H1 (cell line): ENCODE measurements at regions not wholly inside any gene's neighbourhood (a gene's known extent, or its start where the extent isn't known, plus 50 kb on each side); places are given as distances from the start of the nearest gene placed in this dataset.

Source experiments
- CTCF ChIA-PET: fragments of 300-600 bp; sonication (Branson Sonifier 250); formaldehyde crosslinking; loops from one replicate; lab custom pipeline; 2021; ENCODE audit not compliant: partially characterized antibody; lab: Charles Lee
- POLR2A ChIA-PET: fragments of 300-600 bp; sonication (Branson Sonifier 250); formaldehyde crosslinking; loops from one replicate; lab custom pipeline; 2021; ENCODE audit warnings: inconsistent platforms; ENCODE audit not compliant: partially characterized antibody; lab: Charles Lee
- DNase-seq, 2 experiments: peaks; one replicate each; pipeline versions ENCODE4 v3.0.0 to v3.0.0-alpha.2; 2010 to 2022; ENCODE audit warnings: low spot score in 2 of 2, low read depth in 1 of 2, mixed read lengths in 1 of 2
- FAIRE-seq: peaks from 2 replicates; lab custom pipeline; 2011; peaks lifted over from hg19 to GRCh38; lab: Jason Lieb, UNC
- H2AFZ ChIP-seq: 2 replicates; pipeline ENCODE4 v1.8.1; 2012; ENCODE audit warnings: low read length, inconsistent platforms
- H2AK5ac ChIP-seq: 2 replicates; pipeline ENCODE4 v1.6.1; 2013; ENCODE audit warnings: low read depth, low read length
- H2BK120ac ChIP-seq: replicated peaks from 2 replicates; pipeline ENCODE3; 2013; ENCODE audit warnings: low read depth, low read length, inconsistent platforms
- H2BK12ac ChIP-seq: 2 replicates; pipeline ENCODE4 v1.6.1; 2013; ENCODE audit warnings: low read depth, low read length
- H2BK15ac ChIP-seq: 2 replicates; pipeline ENCODE4 v1.6.1; 2013; ENCODE audit warnings: low read length
- H2BK20ac ChIP-seq: 2 replicates; pipeline ENCODE4 v1.6.1; 2013; ENCODE audit warnings: low read length
- H2BK5ac ChIP-seq: 2 replicates; pipeline ENCODE4 v1.6.1; 2013; ENCODE audit warnings: low read depth, low read length
- H3K14ac ChIP-seq: 2 replicates; pipeline ENCODE4 v1.6.1; 2013; ENCODE audit warnings: inconsistent platforms; ENCODE audit not compliant: insufficient read length
- H3K18ac ChIP-seq: 2 replicates; pipeline ENCODE4 v1.6.1; 2013; ENCODE audit warnings: low read length; ENCODE audit errors: extremely low read depth
- H3K23ac ChIP-seq: 2 replicates; pipeline ENCODE4 v1.6.1; 2013; ENCODE audit warnings: inconsistent platforms; ENCODE audit not compliant: insufficient read length
- H3K23me2 ChIP-seq: 2 replicates; pipeline ENCODE4 v1.6.1; 2013; ENCODE audit warnings: low read depth, low read length
- H3K27ac ChIP-seq: 2 replicates; pipeline ENCODE4 v1.6.1; 2011; ENCODE audit warnings: low read depth, low read length, inconsistent platforms
- H3K27me3 ChIP-seq, 4 experiments: replicated peaks in 1 of 4; 1 replicate in 1 of 4; 2 replicates in 3 of 4; pipeline versions ENCODE4 v1.6.1 to v1.8.1; 2011 to 2013; ENCODE audit warnings: low read length in 3 of 4, mild to moderate bottlenecking in 3 of 4, inconsistent platforms in 2 of 4, mixed read lengths in 2 of 4, moderate library complexity in 1 of 4; ENCODE audit not compliant: control insufficient read depth in 3 of 4, insufficient read depth in 3 of 4; ENCODE audit errors: extremely low read depth in 1 of 4
- H3K36me3 ChIP-seq, 4 experiments: 2 replicates each; pipeline versions ENCODE4 v1.6.1 to v1.8.1; 2011 to 2013; ENCODE audit warnings: mild to moderate bottlenecking in 4 of 4, low read length in 3 of 4, moderate library complexity in 2 of 4, control low read depth in 1 of 4, inconsistent platforms in 1 of 4; ENCODE audit not compliant: insufficient read depth in 4 of 4, control insufficient read depth in 2 of 4
- H3K4ac ChIP-seq: replicated peaks from 2 replicates; pipeline ENCODE3; 2013; ENCODE audit warnings: low read length, low read depth, mixed read lengths, inconsistent platforms; ENCODE audit not compliant: insufficient read length
- H3K4me1 ChIP-seq, 4 experiments: replicated peaks in 1 of 4; 1 replicate in 1 of 4; 2 replicates in 3 of 4; pipeline versions ENCODE4 v1.6.1 to v1.8.1; 2011 to 2013; ENCODE audit warnings: low read length in 3 of 4, inconsistent platforms in 2 of 4, mixed read lengths in 1 of 4; ENCODE audit not compliant: insufficient read depth in 4 of 4, control insufficient read depth in 3 of 4
- H3K4me2 ChIP-seq, 2 experiments: 2 replicates each; pipeline versions ENCODE4 v1.6.1 to v1.8.1; 2011 to 2013; ENCODE audit warnings: low read depth in 2 of 2, low read length in 2 of 2, control low read depth in 1 of 2, inconsistent platforms in 1 of 2, mild to moderate bottlenecking in 1 of 2; ENCODE audit not compliant: insufficient read depth in 1 of 2
- H3K4me3 ChIP-seq, 4 experiments: fragments of 200-600, 300-600 bp in 1 of 4; sonication (generic), shearing (Covaris generic), sonication (Bioruptor Twin) in 1 of 4; 2 replicates each; pipeline versions ENCODE4 v1.5.1 to v1.8.1; 2011 to 2016; ENCODE audit warnings: low read length in 4 of 4, low read depth in 3 of 4, control low read depth in 2 of 4, inconsistent platforms in 2 of 4, mild to moderate bottlenecking in 2 of 4, mixed read lengths in 1 of 4, moderate library complexity in 1 of 4; ENCODE audit not compliant: insufficient read depth in 2 of 4; ENCODE audit errors: extremely low read depth in 1 of 4
- H3K56ac ChIP-seq: replicated peaks from 2 replicates; pipeline ENCODE3; 2013; ENCODE audit warnings: low read depth, mild to moderate bottlenecking, mixed read lengths, low read length, inconsistent platforms; ENCODE audit not compliant: insufficient read length
- H3K79me1 ChIP-seq: 2 replicates; pipeline ENCODE4 v1.6.1; 2013; ENCODE audit warnings: low read depth, low read length, control low read depth
- H3K79me2 ChIP-seq, 2 experiments: 2 replicates each; pipeline versions ENCODE4 v1.6.1 to v1.8.1; 2012 to 2013; ENCODE audit warnings: low read length in 2 of 2, mild to moderate bottlenecking in 2 of 2, inconsistent platforms in 1 of 2; ENCODE audit not compliant: insufficient read depth in 2 of 2, control insufficient read depth in 1 of 2
- H3K9ac ChIP-seq, 4 experiments: replicated peaks in 1 of 4; 1 replicate in 1 of 4; 2 replicates in 3 of 4; pipeline versions ENCODE4 v1.6.1 to v1.8.1; 2011 to 2013; ENCODE audit warnings: low read depth in 3 of 4, low read length in 3 of 4, control low read depth in 2 of 4, mild to moderate bottlenecking in 2 of 4, moderate library complexity in 2 of 4, inconsistent platforms in 1 of 4; ENCODE audit errors: extremely low read depth in 1 of 4
- H3K9me3 ChIP-seq, 2 experiments: 2 replicates each; pipeline versions ENCODE4 v1.6.1 to v1.8.1; 2012 to 2013; ENCODE audit warnings: mild to moderate bottlenecking in 2 of 2, moderate library complexity in 2 of 2, control low read depth in 1 of 2, inconsistent platforms in 1 of 2, low read depth in 1 of 2, low read length in 1 of 2, mixed read lengths in 1 of 2; ENCODE audit not compliant: insufficient read depth in 2 of 2
- H4K20me1 ChIP-seq, 2 experiments: replicated peaks in 1 of 2; 2 replicates each; pipeline versions ENCODE3 to v1.8.1; 2011 to 2013; ENCODE audit warnings: inconsistent platforms in 2 of 2, low read length in 2 of 2, mild to moderate bottlenecking in 1 of 2; ENCODE audit not compliant: insufficient read depth in 2 of 2, control insufficient read depth in 1 of 2
- H4K5ac ChIP-seq: 2 replicates; pipeline ENCODE4 v1.6.1; 2013; ENCODE audit warnings: low read length, low read depth, mixed read lengths, inconsistent platforms; ENCODE audit not compliant: insufficient read length
- H4K8ac ChIP-seq: 2 replicates; pipeline ENCODE4 v1.8.0; 2013; ENCODE audit warnings: mild to moderate bottlenecking, moderate library complexity, low read length, inconsistent platforms; ENCODE audit not compliant: insufficient read depth; ENCODE audit errors: extremely low read depth
- H4K91ac ChIP-seq: replicated peaks from 2 replicates; pipeline ENCODE3; 2013; ENCODE audit warnings: low read length, mixed read lengths, inconsistent platforms; ENCODE audit not compliant: insufficient read length
- EGR1 ChIP-seq: IDR thresholded peaks from 2 replicates; pipeline ENCODE4 v1.6.1; 2011; ENCODE audit warnings: low read depth, low read length, borderline replicate concordance
- WGBS, 2 experiments: shearing (Covaris generic) in 1 of 2; methylation state at CpG; one replicate each; pipeline versions ENCODE4 v1.1.6 to v1.1.7; 2013 to 2015; ENCODE audit warnings: low lambda C conversion rate in 2 of 2, mixed read lengths in 2 of 2, inconsistent platforms in 1 of 2, low coverage in 1 of 2, missing lambda C conversion rate in 1 of 2; ENCODE audit not compliant: insufficient replicate concordance in 2 of 2, insufficient coverage in 1 of 2, insufficient read length in 1 of 2; ENCODE audit errors: extremely low coverage in 1 of 2, missing lambda C conversion rate in 1 of 2; 5-methylcytosine and 5-hydroxymethylcytosine counted together

DNA sequence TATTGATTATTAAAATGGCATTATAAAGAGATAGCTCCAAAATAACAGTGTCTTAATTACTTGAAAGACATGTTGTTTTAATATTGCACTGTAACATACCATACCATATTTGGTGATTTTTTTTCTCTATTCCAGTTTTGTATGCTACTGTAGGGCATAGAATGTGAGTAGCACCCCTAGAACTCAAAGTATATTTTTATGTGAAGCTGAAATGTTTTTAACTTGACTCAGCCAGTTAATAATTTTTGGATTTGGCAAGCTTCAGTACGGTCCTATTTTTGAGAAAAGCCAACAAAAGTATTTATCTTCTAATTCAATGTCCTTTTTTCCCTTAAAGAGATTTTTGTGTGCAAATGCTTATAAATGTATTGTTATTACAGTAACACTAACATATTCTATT, 593.8 kb downstream of the USP25 start:
- Histone ChIP-seq H3K23me2 (no peaks in the 10 kb centered on the region), H4K8ac (no peak overlapping the region), H3K4me1 (no peaks in the 10 kb centered on the region), H3K79me2 (no peaks in the 10 kb centered on the region), H3K27me3 (peaks cover 0 to 3% (median 0%) of the 10 kb centered on the region in 4 experiments; a peak in 1 of 7 replicates), H3K56ac (no peak overlapping the region), H3K23ac (no peak overlapping the region), H2AFZ (no peak overlapping the region), H2BK20ac (no peak overlapping the region), H2AK5ac (no peak overlapping the region), H3K4me2 (no peak overlapping the region), H3K18ac (no peak overlapping the region), H3K4me3 (no peak overlapping the region), H2BK12ac (no peak overlapping the region), H3K4ac (no peak overlapping the region), H4K5ac (no peak overlapping the region), H4K20me1 (no peaks in the 10 kb centered on the region), H3K36me3 (no peaks in the 10 kb centered on the region), H3K79me1 (no peaks in the 10 kb centered on the region), H2BK120ac (no peak overlapping the region), H3K14ac (no peak overlapping the region), H3K9me3 (no peaks in the 10 kb centered on the region), H3K9ac (no peak overlapping the region), H4K91ac (no peak overlapping the region), H2BK15ac (no peak overlapping the region), H2BK5ac (no peak overlapping the region), H3K27ac (no peak overlapping the region)
- DNase-seq (no peak), FAIRE-seq (no peak)
- ChIA-PET POLR2A (no interaction called here), CTCF (no interaction called here)
- WGBS, 2 experiments: 83% methylated on average over 1 of the region's 1 CpG; no CpG with 5 or more reads in 1 of the 2 experiments
- TF ChIP-seq EGR1: no peak
